Astrocyte (in vitro differentiated cells and primary cell): ENCODE measurements at regions not wholly inside any gene's neighbourhood (a gene's known extent, or its start where the extent isn't known, plus 50 kb on each side); places are given as distances from the start of the nearest gene placed in this dataset.

Experiments used
- EZH2 ChIP-seq: IDR thresholded peaks from 2 replicates; pipeline ENCODE4 v1.6.1; 2012; ENCODE audit warnings: mild to moderate bottlenecking, low read length, inconsistent platforms; ENCODE audit not compliant: insufficient read depth
- TF ChIP-seq, protein P1 (sequence below): IDR thresholded peaks from 2 replicates; pipeline ENCODE4 v1.5.1; 2011; ENCODE audit warnings: low read depth, mild to moderate bottlenecking, inconsistent platforms, low read length, moderate library complexity; ENCODE audit not compliant: insufficient read depth

DNA sequence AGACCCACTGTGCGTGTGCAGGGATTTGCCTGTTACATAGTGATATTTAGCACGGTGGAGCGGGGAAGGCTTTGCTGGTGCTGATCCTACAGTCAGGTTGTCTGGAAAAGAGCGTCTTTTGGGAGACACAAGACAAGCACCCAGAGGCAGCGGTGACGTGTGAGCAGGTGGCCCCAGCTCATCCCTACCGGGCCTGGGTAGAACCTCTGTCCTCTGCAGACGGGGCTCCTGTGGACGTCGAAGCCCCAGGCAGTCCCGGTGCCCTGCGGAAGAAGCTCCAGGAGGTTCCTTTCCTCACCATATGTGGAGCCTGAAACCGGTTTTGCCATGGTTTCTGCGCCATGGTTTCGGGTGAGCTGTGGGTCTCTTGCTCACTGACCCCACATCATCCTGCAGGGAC is 68.9 kb upstream of the AFDN start:
- TF ChIP-seq, protein P1, sequence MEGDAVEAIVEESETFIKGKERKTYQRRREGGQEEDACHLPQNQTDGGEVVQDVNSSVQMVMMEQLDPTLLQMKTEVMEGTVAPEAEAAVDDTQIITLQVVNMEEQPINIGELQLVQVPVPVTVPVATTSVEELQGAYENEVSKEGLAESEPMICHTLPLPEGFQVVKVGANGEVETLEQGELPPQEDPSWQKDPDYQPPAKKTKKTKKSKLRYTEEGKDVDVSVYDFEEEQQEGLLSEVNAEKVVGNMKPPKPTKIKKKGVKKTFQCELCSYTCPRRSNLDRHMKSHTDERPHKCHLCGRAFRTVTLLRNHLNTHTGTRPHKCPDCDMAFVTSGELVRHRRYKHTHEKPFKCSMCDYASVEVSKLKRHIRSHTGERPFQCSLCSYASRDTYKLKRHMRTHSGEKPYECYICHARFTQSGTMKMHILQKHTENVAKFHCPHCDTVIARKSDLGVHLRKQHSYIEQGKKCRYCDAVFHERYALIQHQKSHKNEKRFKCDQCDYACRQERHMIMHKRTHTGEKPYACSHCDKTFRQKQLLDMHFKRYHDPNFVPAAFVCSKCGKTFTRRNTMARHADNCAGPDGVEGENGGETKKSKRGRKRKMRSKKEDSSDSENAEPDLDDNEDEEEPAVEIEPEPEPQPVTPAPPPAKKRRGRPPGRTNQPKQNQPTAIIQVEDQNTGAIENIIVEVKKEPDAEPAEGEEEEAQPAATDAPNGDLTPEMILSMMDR, result no peak
- TF ChIP-seq EZH2, result no peak
